HEK293 (cell line): ENCODE measurements at regions not wholly inside any gene's neighbourhood (a gene's known extent, or its start where the extent isn't known, plus 50 kb on each side); places are given as distances from the start of the nearest gene placed in this dataset.

Source experiments
- AEBP2 ChIP-seq: fragments of 450-650 bp; formaldehyde crosslinking; IDR thresholded peaks from 2 replicates; pipeline ENCODE4 v1.5.1; 2016; ENCODE audit warnings: missing biosample characterization, missing genetic modification characterization, borderline replicate concordance
- FEZF1 ChIP-seq: fragments of 450-650 bp; formaldehyde crosslinking; IDR thresholded peaks from 2 replicates; pipeline ENCODE4 v1.5.1; 2016; ENCODE audit warnings: missing biosample characterization, missing genetic modification characterization
- KLF10 ChIP-seq: fragments of 450-650 bp; IDR thresholded peaks from 2 replicates; pipeline ENCODE4 v1.5.1; 2018; ENCODE audit warnings: missing biosample characterization, mild to moderate bottlenecking, missing genetic modification characterization
- KLF16 ChIP-seq: fragments of 450-650 bp; formaldehyde crosslinking; IDR thresholded peaks from 2 replicates; pipeline ENCODE4 v1.5.1; 2017; ENCODE audit warnings: missing biosample characterization, missing genetic modification characterization
- MEIS1 ChIP-seq: sonication (generic); formaldehyde crosslinking; IDR thresholded peaks from 2 replicates; pipeline ENCODE4 v1.8.1; 2022; ENCODE audit warnings: missing genetic modification reagents, mild to moderate bottlenecking, borderline replicate concordance
- PATZ1 ChIP-seq: fragments of 450-650 bp; formaldehyde crosslinking; IDR thresholded peaks from 2 replicates; pipeline ENCODE4 v1.5.1; 2016; ENCODE audit warnings: missing biosample characterization, missing genetic modification characterization
- PRDM6 ChIP-seq: fragments of 450-650 bp; formaldehyde crosslinking; IDR thresholded peaks from 2 replicates; pipeline ENCODE4 v1.5.1; 2017; ENCODE audit warnings: missing biosample characterization, missing genetic modification characterization
- REPIN1 ChIP-seq: fragments of 450-650 bp; formaldehyde crosslinking; IDR thresholded peaks from 2 replicates; pipeline ENCODE4 v1.5.1; 2017; ENCODE audit warnings: missing biosample characterization, missing genetic modification characterization, low read depth
- ZBTB8A ChIP-seq: fragments of 450-650 bp; formaldehyde crosslinking; IDR thresholded peaks from 2 replicates; pipeline ENCODE4 v1.5.1; 2016; ENCODE audit warnings: missing biosample characterization, missing genetic modification characterization
- ZNF133 ChIP-seq: fragments of 450-650 bp; formaldehyde crosslinking; IDR thresholded peaks from 2 replicates; pipeline ENCODE4 v1.5.1; 2016; ENCODE audit warnings: missing biosample characterization, missing genetic modification characterization
- ZNF16 ChIP-seq: fragments of 450-650 bp; formaldehyde crosslinking; IDR thresholded peaks from 2 replicates; pipeline ENCODE4 v1.5.1; 2016; ENCODE audit warnings: low read depth, missing biosample characterization, missing genetic modification characterization
- ZNF202 ChIP-seq: fragments of 450-650 bp; formaldehyde crosslinking; IDR thresholded peaks from 2 replicates; pipeline ENCODE4 v1.5.1; 2016; ENCODE audit warnings: missing biosample characterization, missing genetic modification characterization, borderline replicate concordance
- ZNF214 ChIP-seq: fragments of 450-650 bp; formaldehyde crosslinking; IDR thresholded peaks from 2 replicates; pipeline ENCODE4 v1.5.1; 2017; ENCODE audit warnings: missing biosample characterization, mild to moderate bottlenecking, missing genetic modification characterization, borderline replicate concordance
- ZNF292 ChIP-seq: fragments of 450-650 bp; formaldehyde crosslinking; IDR thresholded peaks from 2 replicates; pipeline ENCODE4 v1.5.1; 2016; ENCODE audit warnings: low read depth, missing biosample characterization, missing genetic modification characterization, borderline replicate concordance
- ZNF302 ChIP-seq: fragments of 450-650 bp; formaldehyde crosslinking; IDR thresholded peaks from 2 replicates; pipeline ENCODE4 v1.5.1; 2016; ENCODE audit warnings: missing biosample characterization, missing genetic modification characterization, low read depth
- ZNF324 ChIP-seq: fragments of 450-650 bp; formaldehyde crosslinking; IDR thresholded peaks from 2 replicates; pipeline ENCODE4 v1.5.1; 2016; ENCODE audit warnings: missing biosample characterization, missing genetic modification characterization
- ZNF394 ChIP-seq: fragments of 450-650 bp; formaldehyde crosslinking; IDR thresholded peaks from 2 replicates; pipeline ENCODE4 v1.5.1; 2016; ENCODE audit warnings: missing biosample characterization, missing genetic modification characterization, mild to moderate bottlenecking, moderate library complexity, borderline replicate concordance
- ZNF416 ChIP-seq: fragments of 450-650 bp; formaldehyde crosslinking; IDR thresholded peaks from 2 replicates; pipeline ENCODE4 v1.5.1; 2016; ENCODE audit warnings: missing biosample characterization, missing genetic modification characterization
- ZNF426 ChIP-seq: fragments of 450-650 bp; formaldehyde crosslinking; IDR thresholded peaks from 2 replicates; pipeline ENCODE4 v1.5.1; 2017; ENCODE audit warnings: missing biosample characterization, missing genetic modification characterization, mild to moderate bottlenecking, inconsistent platforms, moderate library complexity
- ZNF529 ChIP-seq: fragments of 450-650 bp; formaldehyde crosslinking; IDR thresholded peaks from 2 replicates; pipeline ENCODE4 v1.5.1; 2017; ENCODE audit warnings: missing genetic modification characterization, missing biosample characterization; ENCODE audit not compliant: insufficient replicate concordance
- ZNF555 ChIP-seq: fragments of 450-650 bp; formaldehyde crosslinking; conservative IDR thresholded peaks from 2 replicates; pipeline ENCODE4 v1.5.1; 2017; ENCODE audit warnings: missing biosample characterization, mild to moderate bottlenecking, missing genetic modification characterization, inconsistent platforms
- ZNF560 ChIP-seq: fragments of 450-650 bp; formaldehyde crosslinking; IDR thresholded peaks from 2 replicates; pipeline ENCODE4 v1.5.1; 2017; ENCODE audit warnings: missing biosample characterization, missing genetic modification characterization, borderline replicate concordance
- ZNF623 ChIP-seq: fragments of 450-650 bp; formaldehyde crosslinking; IDR thresholded peaks from 2 replicates; pipeline ENCODE4 v1.5.1; 2016; ENCODE audit warnings: missing biosample characterization, missing genetic modification characterization
- ZNF660 ChIP-seq: fragments of 450-650 bp; IDR thresholded peaks from 2 replicates; pipeline ENCODE4 v1.5.1; 2018; ENCODE audit warnings: missing biosample characterization, mild to moderate bottlenecking, missing genetic modification characterization
- ZNF664 ChIP-seq: fragments of 450-650 bp; formaldehyde crosslinking; IDR thresholded peaks from 2 replicates; pipeline ENCODE4 v1.5.1; 2016; ENCODE audit warnings: missing biosample characterization, missing genetic modification characterization
- ZNF747 ChIP-seq: fragments of 450-650 bp; formaldehyde crosslinking; IDR thresholded peaks from 2 replicates; pipeline ENCODE4 v1.5.1; 2016; ENCODE audit warnings: missing biosample characterization, missing genetic modification characterization
- ZNF777 ChIP-seq: fragments of 450-650 bp; formaldehyde crosslinking; IDR thresholded peaks from 2 replicates; pipeline ENCODE4 v1.5.1; 2017; ENCODE audit warnings: missing biosample characterization, missing genetic modification characterization, borderline replicate concordance
- ZNF791 ChIP-seq: fragments of 450-650 bp; formaldehyde crosslinking; IDR thresholded peaks from 2 replicates; pipeline ENCODE4 v1.5.1; 2016; ENCODE audit warnings: missing biosample characterization, missing genetic modification characterization
- ZNF792 ChIP-seq: fragments of 450-650 bp; formaldehyde crosslinking; IDR thresholded peaks from 2 replicates; pipeline ENCODE4 v1.5.1; 2016; ENCODE audit warnings: missing biosample characterization, missing genetic modification characterization
- ZSCAN4 ChIP-seq: fragments of 450-650 bp; formaldehyde crosslinking; IDR thresholded peaks from 2 replicates; pipeline ENCODE4 v1.5.1; 2017; ENCODE audit warnings: missing biosample characterization, missing genetic modification characterization

GRCh38 chr3:166011771-166012170, 174.5 kb upstream of the BCHE start (continued):
- TF ChIP-seq ZNF560 (no peak), ZNF324 (tag by site-specific recombination) (no peak), ZNF664 (tag by site-specific recombination) (no peak), ZNF426 (tag by site-specific recombination) (peak; percentile 73), PRDM6 (tag by site-specific recombination) (no peak), ZNF214 (tag by site-specific recombination) (no peak), PATZ1 (tag by site-specific recombination) (no peak), ZNF394 (tag by site-specific recombination) (peak; percentile 72; the same call in 1 of the 2 replicates), ZNF747 (tag by site-specific recombination) (no peak), MEIS1 (CRISPR knock-in tag) (no peak), KLF16 (tag by site-specific recombination) (no peak), REPIN1 (tag by site-specific recombination) (no peak), ZNF302 (tag by site-specific recombination) (no peak), ZNF16 (tag by site-specific recombination) (no peak), ZNF202 (tag by site-specific recombination) (peak; percentile 46; the same call in 1 of the 2 replicates), ZSCAN4 (tag by site-specific recombination) (no peak), AEBP2 (tag by site-specific recombination) (0 out of 2 replicates have a peak, but pooled peaks have one; percentile 33), KLF10 (tag by site-specific recombination) (no peak), ZNF623 (tag by site-specific recombination) (peak; percentile 51; the same call in 1 of the 2 replicates), ZNF777 (no peak), ZNF792 (tag by site-specific recombination) (no peak), ZNF133 (no peak), ZBTB8A (tag by site-specific recombination) (peak; percentile 55), ZNF555 (tag by site-specific recombination) (peak; percentile 68), ZNF292 (tag by site-specific recombination) (no peak), ZNF660 (tag by site-specific recombination) (no peak), ZNF791 (tag by site-specific recombination) (no peak), ZNF529 (no peak), ZNF416 (tag by site-specific recombination) (no peak), FEZF1 (tag by site-specific recombination) (no peak)
